IMR-90 (cell line): ENCODE measurements at regions not wholly inside any gene's neighbourhood (a gene's known extent, or its start where the extent isn't known, plus 50 kb on each side); places are given as distances from the start of the nearest gene placed in this dataset.

Source experiments
- ATAC-seq: fragments of 200-7000 bp; cut with Tn5 transposase; 2 replicates; pipeline ENCODE4 v1.9.1; 2020; ENCODE audit warnings: low read depth, mild to moderate bottlenecking, moderate library complexity
- BruUV-seq: library from RNA; stranded (reverse); fragments of 400-500 nt; replicated peaks from 2 replicates; lab custom pipeline; 2021; lab: Mats Ljungman, UMichigan
- CTCF ChIA-PET: fragments of 300-600 bp; formaldehyde crosslinking; extraction: SDS; loops from one replicate; lab custom pipeline; 2021; ENCODE audit warnings: antibody characterized with exemption; lab: Yijun Ruan, JAX
- POLR2A ChIA-PET: fragments of 300-600 bp; sonication (Branson Sonifier 250); formaldehyde crosslinking; loops from one replicate; lab custom pipeline; 2022; ENCODE audit warnings: antibody characterized with exemption; ENCODE audit not compliant: unreplicated experiment; lab: Charles Lee
- DNase-seq: peaks from one replicate; pipeline ENCODE4 v3.0.0; 2013
- H2AFZ ChIP-seq: replicated peaks from 2 replicates; pipeline ENCODE3; 2013; ENCODE audit warnings: low read length, mild to moderate bottlenecking; ENCODE audit not compliant: poor library complexity
- H2AK5ac ChIP-seq: 2 replicates; pipeline ENCODE4 v1.6.1; 2013; ENCODE audit warnings: low read depth, low read length, inconsistent platforms
- H2AK9ac ChIP-seq: replicated peaks from 2 replicates; pipeline ENCODE3; 2013; ENCODE audit warnings: mild to moderate bottlenecking, low read depth, low read length, moderate library complexity; ENCODE audit not compliant: poor library complexity
- H2BK120ac ChIP-seq: 2 replicates; pipeline ENCODE4 v1.6.1; 2013; ENCODE audit warnings: low read depth, low read length, inconsistent platforms
- H2BK15ac ChIP-seq: 3 replicates; pipeline ENCODE4 v1.6.1; 2013; ENCODE audit warnings: low read depth, low read length, inconsistent platforms
- H2BK20ac ChIP-seq: 2 replicates; pipeline ENCODE4 v1.6.1; 2013; ENCODE audit warnings: low read depth, mild to moderate bottlenecking, inconsistent platforms, low read length, moderate library complexity
- H2BK5ac ChIP-seq: 2 replicates; pipeline ENCODE4 v1.6.1; 2013; ENCODE audit warnings: mild to moderate bottlenecking, low read depth, low read length, inconsistent platforms; ENCODE audit not compliant: poor library complexity, severe bottlenecking
- H3K14ac ChIP-seq: replicated peaks from 2 replicates; pipeline ENCODE4 v1.6.1; 2013; ENCODE audit warnings: low read depth, low read length, inconsistent platforms
- H3K18ac ChIP-seq: 2 replicates; pipeline ENCODE4 v1.6.1; 2013; ENCODE audit warnings: low read depth, low read length, control low read depth
- H3K23ac ChIP-seq: 2 replicates; pipeline ENCODE4 v1.6.1; 2013; ENCODE audit warnings: low read depth, low read length, inconsistent platforms
- H3K27ac ChIP-seq: 2 replicates; pipeline ENCODE4 v1.5.1; 2013; ENCODE audit warnings: mild to moderate bottlenecking, control low read depth, low read length; ENCODE audit not compliant: insufficient read depth
- H3K27me3 ChIP-seq: 2 replicates; pipeline ENCODE4 v1.6.1; 2013; ENCODE audit warnings: low read length; ENCODE audit not compliant: control insufficient read depth, insufficient read depth
- H3K36me3 ChIP-seq: 2 replicates; pipeline ENCODE4 v1.6.1; 2013; ENCODE audit warnings: low read length, mixed read lengths; ENCODE audit not compliant: control insufficient read depth, insufficient read depth
- H3K4ac ChIP-seq: 2 replicates; pipeline ENCODE4 v1.6.1; 2013; ENCODE audit warnings: low read depth, low read length, inconsistent platforms
- H3K4me1 ChIP-seq: 2 replicates; pipeline ENCODE4 v1.6.1; 2013; ENCODE audit warnings: low read length, mixed read lengths; ENCODE audit not compliant: control insufficient read depth, insufficient read depth
- H3K4me2 ChIP-seq: 2 replicates; pipeline ENCODE4 v1.6.1; 2013; ENCODE audit warnings: low read depth, mild to moderate bottlenecking, control low read depth, low read length, moderate library complexity
- H3K4me3 ChIP-seq: 2 replicates; pipeline ENCODE4 v1.5.1; 2013; ENCODE audit warnings: low read depth, mild to moderate bottlenecking, control low read depth, low read length, moderate library complexity; ENCODE audit not compliant: insufficient read depth
- H3K56ac ChIP-seq: 2 replicates; pipeline ENCODE4 v1.6.1; 2013; ENCODE audit warnings: low read length, inconsistent platforms; ENCODE audit not compliant: insufficient read depth; ENCODE audit errors: extremely low read depth
- H3K79me1 ChIP-seq, 2 experiments: 2 replicates each; pipeline ENCODE4 v1.6.1; 2013; ENCODE audit warnings: low read length in 2 of 2, inconsistent platforms in 1 of 2, low read depth in 1 of 2
- H3K9ac ChIP-seq: 2 replicates; pipeline ENCODE4 v1.6.1; 2013; ENCODE audit warnings: low read depth, low read length, control low read depth
- H3K9me1 ChIP-seq: 2 replicates; pipeline ENCODE4 v1.6.1; 2013; ENCODE audit warnings: low read length, inconsistent platforms; ENCODE audit not compliant: insufficient read depth
- H3K9me3 ChIP-seq: 2 replicates; pipeline ENCODE4 v1.6.1; 2013; ENCODE audit warnings: low read length; ENCODE audit not compliant: control insufficient read depth, insufficient read depth
- H4K20me1 ChIP-seq: 2 replicates; pipeline ENCODE4 v1.6.1; 2013; ENCODE audit warnings: low read length, inconsistent platforms; ENCODE audit not compliant: insufficient read depth
- H4K5ac ChIP-seq: 2 replicates; pipeline ENCODE4 v1.6.1; 2013; ENCODE audit warnings: mild to moderate bottlenecking, low read depth, low read length, control low read depth
- H4K8ac ChIP-seq, 2 experiments: 2 replicates each; pipeline ENCODE4 v1.6.1; 2013; ENCODE audit warnings: low read depth in 2 of 2, low read length in 2 of 2, control low read depth in 1 of 2, inconsistent platforms in 1 of 2
- H4K91ac ChIP-seq: 2 replicates; pipeline ENCODE4 v1.6.1; 2013; ENCODE audit warnings: low read depth, low read length, inconsistent platforms; ENCODE audit not compliant: insufficient read depth
- MAZ ChIP-seq: IDR thresholded peaks from 2 replicates; pipeline ENCODE4 v1.6.1; 2012; ENCODE audit warnings: low read depth, mild to moderate bottlenecking, low read length, improper control_type of control experiment, moderate library complexity, borderline replicate concordance
- NFE2L2 ChIP-seq: fragments of 150-350 bp; IDR thresholded peaks from 2 replicates; pipeline ENCODE4 v1.6.1; 2016; ENCODE audit warnings: low read depth, mild to moderate bottlenecking, low read length
- WGBS, 2 experiments: methylation state at CpG; one replicate each; pipeline versions ENCODE4 v1.1.5 to v1.1.7; 2013; ENCODE audit warnings: missing lambda C conversion rate in 2 of 2; ENCODE audit not compliant: insufficient read length in 1 of 2; ENCODE audit errors: extremely low coverage in 2 of 2; 5-methylcytosine and 5-hydroxymethylcytosine counted together
- dilution Hi-C: fragments of 300-500 bp; cut with HindIII; formaldehyde crosslinking; loops from one replicate; pipeline ENCODE4 v1.14.3; 2018; ENCODE audit warnings: low sequenced_read_pairs; ENCODE audit not compliant: unreplicated experiment
- in situ Hi-C: fragments of 300-500 bp; cut with MboI; formaldehyde crosslinking; loops from 3 replicates; pipeline ENCODE4 v1.14.3; 2019; ENCODE audit warnings: low sequenced_read_pairs, inconsistent platforms, mixed read lengths
- intact Hi-C: fragments of 100-400 bp; cut with micrococcal nuclease; formaldehyde crosslinking; loops from 2 replicates; pipeline ENCODE4 v1.10.0; 2022
- TF ChIP-seq, protein P1 (sequence below): fragments of 150-350 bp; IDR thresholded peaks from 2 replicates; pipeline ENCODE4 v1.6.1; 2016; ENCODE audit warnings: low read depth, mild to moderate bottlenecking, low read length, moderate library complexity, borderline replicate concordance

DNA sequence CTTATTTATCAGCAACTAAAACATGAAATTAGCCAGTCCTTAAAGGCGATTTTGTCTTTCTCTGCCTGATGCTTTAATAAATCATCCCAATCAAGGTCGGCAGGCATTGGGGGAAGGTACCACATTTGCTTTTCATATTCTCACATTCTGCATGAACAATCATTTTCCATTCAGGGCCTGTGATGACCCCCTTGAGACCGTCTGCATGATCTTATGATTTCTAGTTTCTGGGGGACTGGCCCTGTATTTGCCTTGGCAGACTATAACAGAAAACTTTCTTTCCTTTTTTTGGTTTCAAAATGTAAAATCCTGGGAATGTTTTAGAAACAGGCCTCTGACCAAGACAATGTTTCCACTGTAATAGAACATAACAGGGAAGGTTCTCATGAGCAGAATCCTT, 296.8 kb downstream of the IDS start:
- H3K36me3 ChIP-seq, result no peaks in the 10 kb centered on the region
- no peak overlapping the region for H2AK5ac ChIP-seq
- TF ChIP-seq, protein P1, sequence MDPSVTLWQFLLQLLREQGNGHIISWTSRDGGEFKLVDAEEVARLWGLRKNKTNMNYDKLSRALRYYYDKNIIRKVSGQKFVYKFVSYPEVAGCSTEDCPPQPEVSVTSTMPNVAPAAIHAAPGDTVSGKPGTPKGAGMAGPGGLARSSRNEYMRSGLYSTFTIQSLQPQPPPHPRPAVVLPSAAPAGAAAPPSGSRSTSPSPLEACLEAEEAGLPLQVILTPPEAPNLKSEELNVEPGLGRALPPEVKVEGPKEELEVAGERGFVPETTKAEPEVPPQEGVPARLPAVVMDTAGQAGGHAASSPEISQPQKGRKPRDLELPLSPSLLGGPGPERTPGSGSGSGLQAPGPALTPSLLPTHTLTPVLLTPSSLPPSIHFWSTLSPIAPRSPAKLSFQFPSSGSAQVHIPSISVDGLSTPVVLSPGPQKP, result no peak
- TF ChIP-seq MAZ (no peak), NFE2L2 (no peak)
- H3K4ac ChIP-seq, result no peak overlapping the region
- DNase-seq (no peak), ATAC-seq (no peak)
- no peak overlapping the region for H4K91ac ChIP-seq
- no peak overlapping the region for H2BK15ac ChIP-seq
- no TSS peak for BruUV-seq
- no peak overlapping the region for H2AFZ ChIP-seq
- WGBS, 2 experiments, result no CpG with 5 or more reads among the region's 3 CpGs
- in situ Hi-C loops, result no loop called here
- H3K9me1 ChIP-seq, result no peaks in the 10 kb centered on the region
- no peak overlapping the region for H2BK5ac ChIP-seq
- no peak overlapping the region for H3K18ac ChIP-seq
- no peak overlapping the region for H4K5ac ChIP-seq
- H3K4me3 ChIP-seq, result no peak overlapping the region
- peaks cover 3% of the 10 kb centered on the region for H3K9me3 ChIP-seq
- no peak overlapping the region for H2AK9ac ChIP-seq
- ChIA-PET POLR2A (no interaction called here), CTCF (no interaction called here)
- no peak overlapping the region for H3K23ac ChIP-seq
- no peaks in the 10 kb centered on the region for H3K4me1 ChIP-seq
- H2BK20ac ChIP-seq, result no peak overlapping the region
- H3K56ac ChIP-seq, result no peak overlapping the region
- no peaks in the 10 kb centered on the region for H3K79me1 ChIP-seq
- intact Hi-C loops, result no loop called here
- no peaks in the 10 kb centered on the region for H3K27me3 ChIP-seq
- H4K20me1 ChIP-seq, result no peaks in the 10 kb centered on the region
- dilution Hi-C loops, result no loop called here
- no peak overlapping the region for H2BK120ac ChIP-seq
- no peak overlapping the region for H3K14ac ChIP-seq
- no peak overlapping the region for H3K27ac ChIP-seq
- H3K9ac ChIP-seq, result no peak overlapping the region
- H4K8ac ChIP-seq, result no peak overlapping the region
- no peak overlapping the region for H3K4me2 ChIP-seq
